GM12891 (cell line): ENCODE measurements at regions not wholly inside any gene's neighbourhood (a gene's known extent, or its start where the extent isn't known, plus 50 kb on each side); places are given as distances from the start of the nearest gene placed in this dataset.

Experiments
- POLR2A ChIP-seq: IDR thresholded peaks from 2 replicates; pipeline ENCODE4 v1.6.1; 2011; ENCODE audit warnings: low read depth, low read length, control low read depth
- POLR2AphosphoS5 ChIP-seq: IDR thresholded peaks from 2 replicates; pipeline ENCODE4 v1.6.1; 2011; ENCODE audit warnings: low read depth, low read length, control low read depth
- POU2F2 ChIP-seq: IDR thresholded peaks from 2 replicates; pipeline ENCODE4 v1.6.1; 2011; ENCODE audit warnings: low read depth, mild to moderate bottlenecking, control low read depth, low read length, moderate library complexity
- TAF1 ChIP-seq: IDR thresholded peaks from 2 replicates; pipeline ENCODE4 v1.6.1; 2011; ENCODE audit warnings: low read depth, low read length, control low read depth

GRCh38 chr12:92464911-92465310, 237.9 kb upstream of the PLEKHG7 start:
- no peak for TF ChIP-seq POLR2A
- TF ChIP-seq TAF1, result no peak
- TF ChIP-seq POLR2AphosphoS5, result no peak
- no peak for TF ChIP-seq POU2F2
